ENCODE measurements at regions not wholly inside any gene's neighbourhood (a gene's known extent, or its start where the extent isn't known, plus 50 kb on each side); places are given as distances from the start of the nearest gene placed in this dataset.

DNA sequence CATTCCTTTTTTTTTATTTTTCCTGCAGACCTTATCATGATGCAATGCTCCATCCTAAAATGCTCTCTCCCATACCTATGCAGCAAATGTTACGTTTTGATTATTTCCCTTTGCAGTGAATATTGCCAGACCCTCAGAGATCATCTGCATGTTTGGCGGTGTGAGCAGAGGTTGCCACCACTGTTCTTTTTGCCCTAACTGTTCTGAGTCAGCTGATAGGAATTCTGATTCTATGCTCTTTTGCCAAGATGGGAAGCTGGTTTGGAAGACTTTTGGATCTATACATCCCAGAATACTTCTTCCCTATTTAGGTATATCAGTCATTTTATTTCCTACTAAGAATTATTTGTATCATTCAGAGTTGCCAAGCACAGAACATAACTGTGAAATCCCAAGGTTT lies 130.5 kb downstream of the KLF6 start:
- TF ChIP-seq, protein P1, sequence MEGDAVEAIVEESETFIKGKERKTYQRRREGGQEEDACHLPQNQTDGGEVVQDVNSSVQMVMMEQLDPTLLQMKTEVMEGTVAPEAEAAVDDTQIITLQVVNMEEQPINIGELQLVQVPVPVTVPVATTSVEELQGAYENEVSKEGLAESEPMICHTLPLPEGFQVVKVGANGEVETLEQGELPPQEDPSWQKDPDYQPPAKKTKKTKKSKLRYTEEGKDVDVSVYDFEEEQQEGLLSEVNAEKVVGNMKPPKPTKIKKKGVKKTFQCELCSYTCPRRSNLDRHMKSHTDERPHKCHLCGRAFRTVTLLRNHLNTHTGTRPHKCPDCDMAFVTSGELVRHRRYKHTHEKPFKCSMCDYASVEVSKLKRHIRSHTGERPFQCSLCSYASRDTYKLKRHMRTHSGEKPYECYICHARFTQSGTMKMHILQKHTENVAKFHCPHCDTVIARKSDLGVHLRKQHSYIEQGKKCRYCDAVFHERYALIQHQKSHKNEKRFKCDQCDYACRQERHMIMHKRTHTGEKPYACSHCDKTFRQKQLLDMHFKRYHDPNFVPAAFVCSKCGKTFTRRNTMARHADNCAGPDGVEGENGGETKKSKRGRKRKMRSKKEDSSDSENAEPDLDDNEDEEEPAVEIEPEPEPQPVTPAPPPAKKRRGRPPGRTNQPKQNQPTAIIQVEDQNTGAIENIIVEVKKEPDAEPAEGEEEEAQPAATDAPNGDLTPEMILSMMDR (IDR thresholded peaks at IDR 0.05), result no peak
- no peak for TF ChIP-seq EZH2 (IDR thresholded peaks at IDR 0.05)
- no peak for TF ChIP-seq EZH2phosphoT487 (IDR thresholded peaks at IDR 0.05)

All from neural progenitor cell (in vitro differentiated cells).